Transverse colon (tissue), 4 donors: ENCODE measurements at regions not wholly inside any gene's neighbourhood (a gene's known extent, or its start where the extent isn't known, plus 50 kb on each side); places are given as distances from the start of the nearest gene placed in this dataset.

Experiments used
- CTCF ChIP-seq, 5 experiments: fragments of 200-600 bp in 3 of 5; fragments of 450-650 bp in 2 of 5; sonication (generic) in 3 of 5; IDR thresholded peaks; 1 replicate in 2 of 5; 2 replicates in 3 of 5; pipeline ENCODE4 v1.5.1; 2016 to 2017; ENCODE audit warnings: antibody characterized with exemption in 5 of 5, inconsistent platforms in 3 of 5, mild to moderate bottlenecking in 2 of 5, moderate library complexity in 1 of 5
- EP300 ChIP-seq: sonication (generic); formaldehyde crosslinking; IDR thresholded peaks from one replicate; pipeline ENCODE4 v1.6.1; 2017; ENCODE audit warnings: antibody characterized with exemption, low read depth
- POLR2AphosphoS5 ChIP-seq, 3 donors: sonication (generic); formaldehyde crosslinking; IDR thresholded peaks; one replicate each; pipeline ENCODE4 v1.6.1; 2016; ENCODE audit warnings: antibody characterized with exemption in 3 of 3

- no peak for TF ChIP-seq CTCF (IDR thresholded peaks at IDR 0.05)
- no peak for TF ChIP-seq POLR2AphosphoS5 (IDR thresholded peaks at IDR 0.05)
- TF ChIP-seq EP300 = no peak
Measured at GRCh38 chr5:74131250-74131649, 505.3 kb downstream of the ARHGEF28 start.
